Activated CD4-positive, CD25-positive, alpha-beta regulatory T cell treated with anti-CD3 and anti-CD28 coated beads, Interleukin-2, amount 50 U/mL, for 16 hours (primary cell): ENCODE measurements at regions not wholly inside any gene's neighbourhood (a gene's known extent, or its start where the extent isn't known, plus 50 kb on each side); places are given as distances from the start of the nearest gene placed in this dataset.
"Not testable (repeated sequence)": the region's sequence is repeated elsewhere in the genome, so short reads cannot be mapped to it uniquely, and the experiment has no call there.

Source experiments
- DNase-seq: peaks from one replicate; pipeline ENCODE4 v3.0.0-alpha.2; 2020; ENCODE audit warnings: low read depth, low spot score

GRCh38 chr15:89028036-89028435 is 60.2 kb upstream of the ABHD2 start:
- no peak for DNase-seq

- DNase-seq, result no peak
These were observed 57.9 kb upstream of the ABHD2 start for GRCh38 chr15:89030311-89030710.

GRCh38 chr15:89031637-89032285 is 56.5 kb upstream of the ABHD2 start:
- DNase-seq, result not testable (repeated sequence)

DNA sequence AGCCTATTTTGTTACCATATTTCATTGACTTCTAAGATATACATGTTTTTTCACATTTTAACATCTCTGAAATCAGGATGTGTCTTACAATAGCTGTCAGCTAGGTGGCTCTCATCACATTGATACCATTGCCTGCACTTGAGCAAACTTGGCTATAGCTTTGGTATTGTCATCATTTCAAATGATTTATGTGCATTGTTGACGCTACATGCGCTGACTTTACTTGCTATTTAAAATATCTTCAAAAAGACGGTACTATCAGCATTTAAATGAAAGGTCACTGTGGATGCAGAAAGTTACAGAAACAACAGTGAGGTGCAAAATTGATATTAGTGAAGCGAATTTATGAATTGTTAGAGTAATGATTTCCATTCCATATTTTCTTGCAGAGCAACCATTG is 54.0 kb upstream of the ABHD2 start:
- no peak for DNase-seq

DNA sequence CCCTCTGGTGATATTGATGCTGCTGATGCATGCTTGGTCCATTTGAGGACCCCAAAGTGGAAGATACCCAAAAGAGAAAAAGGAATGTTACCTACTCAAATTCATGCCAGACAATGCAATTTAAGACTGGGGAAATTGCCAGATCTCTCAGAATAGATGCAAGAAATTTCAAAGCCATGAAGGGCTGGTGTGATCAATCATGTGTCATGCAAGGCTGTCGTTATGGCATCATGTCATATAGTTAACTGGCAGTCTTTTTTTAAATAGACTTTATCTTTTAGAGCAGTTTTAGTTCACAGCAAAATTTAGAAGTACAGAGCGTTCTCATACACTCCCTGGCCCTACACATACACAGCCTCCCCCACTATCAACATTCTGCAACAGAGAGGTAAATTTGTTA is 53.1 kb upstream of the ABHD2 start:
- DNase-seq, result no peak

GRCh38 chr15:89035658-89036057 is 52.6 kb upstream of the ABHD2 start:
- no peak for DNase-seq

- no peak for DNase-seq
These were observed 50.1 kb upstream of the ABHD2 start for GRCh38 chr15:89038146-89038545.
